NB4 (cell line): ENCODE measurements at regions not wholly inside any gene's neighbourhood (a gene's known extent, or its start where the extent isn't known, plus 50 kb on each side); places are given as distances from the start of the nearest gene placed in this dataset.

Experiments
- CTCF ChIP-seq: IDR thresholded peaks from one replicate; pipeline ENCODE4 v1.5.1; 2012; ENCODE audit warnings: low read depth, low read length
- MAX ChIP-seq: IDR thresholded peaks from 2 replicates; pipeline ENCODE4 v1.6.1; 2011; ENCODE audit warnings: low read depth, low read length
- POLR2A ChIP-seq: IDR thresholded peaks from 2 replicates; pipeline ENCODE4 v1.6.1; 2011; ENCODE audit warnings: mild to moderate bottlenecking; ENCODE audit not compliant: insufficient read length; ENCODE audit errors: extremely low read depth

GRCh38 chr2:104420420-104420819 lies 433.5 kb upstream of the POU3F3 start:
- no peak for TF ChIP-seq MAX
- TF ChIP-seq CTCF, result no peak
- no peak for TF ChIP-seq POLR2A
